ENCODE measurements at regions not wholly inside any gene's neighbourhood (a gene's known extent, or its start where the extent isn't known, plus 50 kb on each side); places are given as distances from the start of the nearest gene placed in this dataset.
"Not testable (repeated sequence)": the region's sequence is repeated elsewhere in the genome, so short reads cannot be mapped to it uniquely, and the experiment has no call there.

- 89% methylated on average over 1 of the region's 1 CpG for WGBS
- Histone ChIP-seq H3K36me3 (ENCODE audit: insufficient read depth) (no peaks in the 10 kb centered on the region), H3K27ac (ENCODE audit: low read depth) (no peak overlapping the region), H3K4me1 (ENCODE audit: insufficient read depth) (no peaks in the 10 kb centered on the region), H3K4me3 (ENCODE audit: low read depth, low read length) (no peak overlapping the region)
- DNase-seq (ENCODE audit: extremely low spot score), result no peak
Measured at GRCh38 chr4:79147251-79147650, 178.6 kb downstream of the NAA11 start.

- no peak overlapping the region for H3K27ac ChIP-seq (ENCODE audit: low read depth)
- DNase-seq (ENCODE audit: extremely low spot score), result no peak
- no peak overlapping the region for H3K4me3 ChIP-seq (ENCODE audit: low read depth, low read length)
- H3K36me3 ChIP-seq (ENCODE audit: insufficient read depth), result no peaks in the 10 kb centered on the region
- WGBS, result 41% methylated on average over 3 of the region's 3 CpGs
- no peaks in the 10 kb centered on the region for H3K4me1 ChIP-seq (ENCODE audit: insufficient read depth)
Measured at GRCh38 chr4:79141530-79141929, 184.3 kb downstream of the NAA11 start.

GRCh38 chr4:79134767-79135166 lies 191.1 kb downstream of the NAA11 start:
- no peak for DNase-seq (ENCODE audit: extremely low spot score)
- Histone ChIP-seq H3K4me1 (ENCODE audit: insufficient read depth) (no peaks in the 10 kb centered on the region), H3K36me3 (ENCODE audit: insufficient read depth) (no peaks in the 10 kb centered on the region), H3K27ac (ENCODE audit: low read depth) (no peak overlapping the region), H3K4me3 (ENCODE audit: low read depth, low read length) (no peak overlapping the region)

- no peak overlapping the region for H3K27ac ChIP-seq (ENCODE audit: low read depth)
- H3K36me3 ChIP-seq (ENCODE audit: insufficient read depth), result no peaks in the 10 kb centered on the region
- WGBS, result 76% methylated on average over 1 of the region's 1 CpG
- H3K4me3 ChIP-seq (ENCODE audit: low read depth, low read length), result no peak overlapping the region
- no peak for DNase-seq (ENCODE audit: extremely low spot score)
- H3K4me1 ChIP-seq (ENCODE audit: insufficient read depth), result no peaks in the 10 kb centered on the region
Measured at GRCh38 chr4:79132826-79133225, 193.0 kb downstream of the NAA11 start.

- Histone ChIP-seq H3K36me3 (ENCODE audit: insufficient read depth) (no peaks in the 10 kb centered on the region), H3K4me1 (ENCODE audit: insufficient read depth) (no peaks in the 10 kb centered on the region), H3K4me3 (ENCODE audit: low read depth, low read length) (no peak overlapping the region), H3K27ac (ENCODE audit: low read depth) (no peak overlapping the region)
- 94% methylated on average over 27 of the region's 27 CpGs for WGBS
- no peak for DNase-seq (ENCODE audit: extremely low spot score)
Measured at GRCh38 chr4:79121875-79122358, 182.7 kb upstream of the PAQR3 start.

GRCh38 chr4:79121223-79121622 lies 182.0 kb upstream of the PAQR3 start:
- Histone ChIP-seq H3K4me1 (ENCODE audit: insufficient read depth) (no peaks in the 10 kb centered on the region), H3K4me3 (ENCODE audit: low read depth, low read length) (no peak overlapping the region), H3K27ac (ENCODE audit: low read depth) (no peak overlapping the region), H3K36me3 (ENCODE audit: insufficient read depth) (no peaks in the 10 kb centered on the region)
- DNase-seq (ENCODE audit: extremely low spot score), result no peak
- WGBS, result 96% methylated on average over 1 of the region's 1 CpG

GRCh38 chr4:79117051-79117450 lies 177.8 kb upstream of the PAQR3 start:
- not testable (repeated sequence) for H3K4me3 ChIP-seq (ENCODE audit: low read depth, low read length); H3K27ac ChIP-seq (ENCODE audit: low read depth); H3K4me1 ChIP-seq (ENCODE audit: insufficient read depth); H3K36me3 ChIP-seq (ENCODE audit: insufficient read depth); DNase-seq (ENCODE audit: extremely low spot score)
- 78% methylated on average over 4 of the region's 4 CpGs for WGBS

- 84% methylated on average over 1 of the region's 1 CpG for WGBS
- Histone ChIP-seq H3K4me3 (ENCODE audit: low read depth, low read length) (no peak overlapping the region), H3K4me1 (ENCODE audit: insufficient read depth) (no peaks in the 10 kb centered on the region), H3K36me3 (ENCODE audit: insufficient read depth) (no peaks in the 10 kb centered on the region), H3K27ac (ENCODE audit: low read depth) (no peak overlapping the region)
- DNase-seq (ENCODE audit: extremely low spot score), result no peak
Measured at GRCh38 chr4:79107014-79107413, 167.8 kb upstream of the PAQR3 start.

- Histone ChIP-seq H3K27ac (ENCODE audit: low read depth) (no peak overlapping the region), H3K4me1 (ENCODE audit: insufficient read depth) (no peaks in the 10 kb centered on the region), H3K36me3 (ENCODE audit: insufficient read depth) (no peaks in the 10 kb centered on the region), H3K4me3 (ENCODE audit: low read depth, low read length) (no peak overlapping the region)
- DNase-seq (ENCODE audit: extremely low spot score), result no peak
Measured at GRCh38 chr4:79088946-79089691, 149.9 kb upstream of the PAQR3 start.

GRCh38 chr4:79087071-79087470 lies 147.8 kb upstream of the PAQR3 start:
- Histone ChIP-seq H3K4me3 (ENCODE audit: low read depth, low read length) (no peak overlapping the region), H3K4me1 (ENCODE audit: insufficient read depth) (no peaks in the 10 kb centered on the region), H3K27ac (ENCODE audit: low read depth) (no peak overlapping the region), H3K36me3 (ENCODE audit: insufficient read depth) (no peaks in the 10 kb centered on the region)
- DNase-seq (ENCODE audit: extremely low spot score), result no peak
- 88% methylated on average over 3 of the region's 3 CpGs for WGBS

GRCh38 chr4:79083406-79084010 lies 144.3 kb upstream of the PAQR3 start:
- no peaks in the 10 kb centered on the region for H3K4me1 ChIP-seq (ENCODE audit: insufficient read depth)
- H3K36me3 ChIP-seq (ENCODE audit: insufficient read depth), result no peaks in the 10 kb centered on the region
- 21% methylated on average over 2 of the region's 2 CpGs for WGBS
- no peak overlapping the region for H3K4me3 ChIP-seq (ENCODE audit: low read depth, low read length)
- peak; percentile 5 for DNase-seq (ENCODE audit: extremely low spot score)
- no peak overlapping the region for H3K27ac ChIP-seq (ENCODE audit: low read depth)

- no peaks in the 10 kb centered on the region for H3K36me3 ChIP-seq (ENCODE audit: insufficient read depth)
- H3K4me1 ChIP-seq (ENCODE audit: insufficient read depth), result no peaks in the 10 kb centered on the region
- no peak overlapping the region for H3K27ac ChIP-seq (ENCODE audit: low read depth)
- no peak overlapping the region for H3K4me3 ChIP-seq (ENCODE audit: low read depth, low read length)
- DNase-seq (ENCODE audit: extremely low spot score), result no peak
- WGBS, result 36% methylated on average over 6 of the region's 6 CpGs
Measured at GRCh38 chr4:79082997-79083396, 143.8 kb upstream of the PAQR3 start.

GRCh38 chr4:79081973-79082372 lies 142.7 kb upstream of the PAQR3 start:
- Histone ChIP-seq H3K36me3 (ENCODE audit: insufficient read depth) (no peaks in the 10 kb centered on the region), H3K27ac (ENCODE audit: low read depth) (no peak overlapping the region), H3K4me1 (ENCODE audit: insufficient read depth) (no peaks in the 10 kb centered on the region), H3K4me3 (ENCODE audit: low read depth, low read length) (no peak overlapping the region)
- 70% methylated on average over 1 of the region's 1 CpG for WGBS
- DNase-seq (ENCODE audit: extremely low spot score), result no peak

- no peak for DNase-seq (ENCODE audit: extremely low spot score)
- Histone ChIP-seq H3K27ac (ENCODE audit: low read depth) (no peak overlapping the region), H3K36me3 (ENCODE audit: insufficient read depth) (no peaks in the 10 kb centered on the region), H3K4me1 (ENCODE audit: insufficient read depth) (no peaks in the 10 kb centered on the region), H3K4me3 (ENCODE audit: low read depth, low read length) (no peak overlapping the region)
- 45% methylated on average over 1 of the region's 1 CpG for WGBS
Measured at GRCh38 chr4:79078339-79078738, 139.1 kb upstream of the PAQR3 start.

Data from urinary bladder (tissue), 3 donors.